Natural killer cell treated with Interleukin-12 subunit alpha and Interleukin-12 subunit beta and Interleukin-15 and Interleukin-18, amount 100 ng/mL, for 72 hours (primary cell): ENCODE measurements at regions not wholly inside any gene's neighbourhood (a gene's known extent, or its start where the extent isn't known, plus 50 kb on each side); places are given as distances from the start of the nearest gene placed in this dataset.
"Not testable (repeated sequence)": the region's sequence is repeated elsewhere in the genome, so short reads cannot be mapped to it uniquely, and the experiment has no call there.

ENCODE experiments used
- ATAC-seq, 2 donors: fragments of 150-1000 bp; cut with Tn5 transposase in 1 of 2; sonication (Bioruptor Pico), chemical (Tn5 transposase) in 1 of 2; 2 replicates each; pipeline ENCODE4 v1.10.0; 2021
- DNase-seq: peaks from one replicate; pipeline ENCODE4 v3.0.0; 2022; ENCODE audit warnings: low spot score
- H3K27ac Mint-ChIP-seq, 2 donors: 1 replicate in 1 of 2; 2 replicates in 1 of 2; pipeline ENCODE4 v1.8.0; 2022; ENCODE audit warnings: mixed read lengths in 2 of 2, mild to moderate bottlenecking in 1 of 2, moderate library complexity in 1 of 2
- H3K27me3 Mint-ChIP-seq, 2 donors: 1 replicate in 1 of 2; 2 replicates in 1 of 2; pipeline ENCODE4 v1.8.0; 2022; ENCODE audit warnings: mixed read lengths in 2 of 2
- H3K36me3 Mint-ChIP-seq: one replicate; pipeline ENCODE4 v1.8.0; 2022; ENCODE audit warnings: mixed read lengths
- H3K4me1 Mint-ChIP-seq, 2 donors: 1 replicate in 1 of 2; 2 replicates in 1 of 2; pipeline ENCODE4 v1.8.0; 2022; ENCODE audit warnings: low read depth in 2 of 2, mixed read lengths in 2 of 2, mild to moderate bottlenecking in 1 of 2
- H3K4me3 Mint-ChIP-seq: one replicate; pipeline ENCODE4 v1.8.0; 2022; ENCODE audit warnings: mixed read lengths
- H3K9me3 Mint-ChIP-seq: 2 replicates; pipeline ENCODE4 v1.8.0; 2022; ENCODE audit warnings: mixed read lengths

DNA sequence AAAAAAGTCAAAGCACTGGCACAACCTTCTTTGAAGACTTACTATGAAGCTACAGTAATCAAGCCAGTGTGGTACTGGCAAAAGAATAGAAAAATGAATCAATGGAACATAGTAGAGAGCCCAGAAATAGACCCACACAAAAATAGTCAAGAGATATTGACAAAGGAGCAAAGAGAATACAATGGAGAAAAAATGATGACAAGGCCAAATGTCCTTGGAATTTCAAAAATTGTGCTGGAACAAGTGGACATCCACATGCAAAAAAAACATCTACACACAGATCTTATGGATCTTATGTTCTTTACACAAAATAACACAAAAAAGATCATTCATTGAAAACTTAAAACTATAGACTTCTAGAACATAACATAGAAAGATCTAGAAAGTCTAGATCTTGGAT is 1379.7 kb upstream of the SEL1L start:
- Mint-ChIP-seq H3K36me3 (peaks cover 8% of the 10 kb centered on the region), H3K4me3 (no peak overlapping the region), H3K9me3 (peaks cover 24% of the 10 kb centered on the region), H3K27ac (no peak overlapping the region), H3K4me1 (no peaks in the 10 kb centered on the region), H3K27me3 (no peaks in the 10 kb centered on the region)
- ATAC-seq, result no peak
- DNase-seq, result no peak

DNA sequence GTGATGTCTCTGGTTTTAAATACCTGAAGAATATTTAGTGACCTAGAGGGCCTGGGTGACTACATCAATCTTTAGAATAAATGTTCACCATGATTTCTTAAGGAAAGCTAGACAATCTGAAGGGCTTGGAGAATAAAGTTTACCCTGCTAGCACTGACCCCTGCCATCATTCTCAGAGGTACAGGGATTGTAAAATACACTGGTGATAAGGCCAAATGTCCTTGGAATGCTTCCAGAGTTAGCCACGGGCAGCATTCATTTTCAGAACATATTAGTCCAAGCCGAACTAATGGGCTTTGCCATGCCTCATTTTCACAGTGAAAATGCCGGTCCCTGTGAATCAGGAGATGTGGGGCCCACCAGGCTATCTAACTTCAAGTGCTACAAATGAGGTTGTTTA is 1381.7 kb upstream of the SEL1L start:
- no peaks in the 10 kb centered on the region for H3K4me1 Mint-ChIP-seq
- no peak for DNase-seq
- H3K27me3 Mint-ChIP-seq, result no peaks in the 10 kb centered on the region
- no peak overlapping the region for H3K4me3 Mint-ChIP-seq
- H3K36me3 Mint-ChIP-seq, result peaks cover 4% of the 10 kb centered on the region
- ATAC-seq, result no peak
- H3K27ac Mint-ChIP-seq, result no peak overlapping the region
- peaks cover 23% of the 10 kb centered on the region for H3K9me3 Mint-ChIP-seq

DNA sequence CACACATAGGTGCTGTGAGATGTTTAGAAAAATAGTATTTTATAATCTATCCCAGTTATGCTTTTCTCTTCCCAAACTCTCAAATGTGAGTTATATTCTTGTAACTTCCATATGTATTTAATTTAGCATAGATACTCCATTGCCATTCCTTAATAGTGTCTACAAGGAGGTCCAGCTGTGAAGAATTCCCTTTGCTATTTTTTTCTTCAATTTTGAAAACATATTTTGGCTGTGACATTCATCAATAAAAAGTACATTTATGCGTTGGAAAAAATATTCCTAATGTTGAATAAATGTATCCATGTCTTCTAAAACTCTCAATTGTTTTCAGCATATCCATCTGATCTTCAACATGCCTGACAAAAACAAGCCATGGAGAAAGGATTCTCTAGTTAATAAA is 1402.0 kb upstream of the SEL1L start:
- DNase-seq, result no peak
- Mint-ChIP-seq H3K27me3 (no peaks in the 10 kb centered on the region), H3K4me1 (no peaks in the 10 kb centered on the region), H3K27ac (no peak overlapping the region), H3K36me3 (no peaks in the 10 kb centered on the region), H3K9me3 (peaks cover 17% of the 10 kb centered on the region), H3K4me3 (no peak overlapping the region)
- ATAC-seq, result no peak

DNA sequence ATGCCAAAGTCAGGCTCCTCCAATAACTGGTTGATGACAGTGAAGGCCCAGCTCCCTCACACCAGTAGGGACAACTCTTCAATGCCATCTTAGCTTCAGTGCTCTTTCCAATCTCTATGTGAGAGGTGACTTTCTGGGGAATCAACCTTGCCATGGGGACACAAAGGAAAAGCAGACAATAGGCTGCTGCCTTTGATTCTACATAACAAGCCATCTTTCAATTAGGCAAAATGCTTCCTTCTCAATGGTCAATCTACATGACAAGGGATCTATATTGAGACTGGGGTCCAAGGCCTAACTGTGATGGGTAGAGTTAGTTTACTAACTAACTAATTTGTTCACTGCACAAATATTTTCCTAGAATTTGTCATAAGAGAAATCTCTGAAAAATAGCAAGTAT is 1417.5 kb upstream of the SEL1L start:
- H3K9me3 Mint-ChIP-seq, result peaks cover 16% of the 10 kb centered on the region
- peaks cover 5% of the 10 kb centered on the region for H3K36me3 Mint-ChIP-seq
- H3K27ac Mint-ChIP-seq, result no peak overlapping the region
- DNase-seq, result no peak
- no peak for ATAC-seq
- no peaks in the 10 kb centered on the region for H3K4me1 Mint-ChIP-seq
- H3K4me3 Mint-ChIP-seq, result no peak overlapping the region
- H3K27me3 Mint-ChIP-seq, result no peaks in the 10 kb centered on the region

DNA sequence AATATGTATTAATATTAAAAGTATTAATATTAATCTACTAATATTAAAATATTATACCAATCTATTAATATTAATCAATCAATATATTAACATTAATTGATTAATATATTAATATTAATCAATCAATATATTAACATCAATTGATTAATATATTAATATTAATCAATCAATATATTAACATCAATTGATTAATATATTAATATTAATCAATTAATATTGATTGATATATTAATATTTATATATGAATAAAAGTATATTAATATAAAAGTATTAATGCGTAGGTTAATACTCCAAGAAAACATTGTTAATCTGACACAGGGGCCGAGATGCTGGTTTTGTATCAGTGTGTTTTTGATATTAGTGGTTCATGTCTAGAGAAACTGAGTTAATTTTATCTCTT is 1430.1 kb upstream of the SEL1L start:
- Mint-ChIP-seq H3K4me3 (no peak overlapping the region), H3K4me1 (no peaks in the 10 kb centered on the region), H3K9me3 (peaks cover 10% of the 10 kb centered on the region), H3K27me3 (no peaks in the 10 kb centered on the region), H3K36me3 (peaks cover 4% of the 10 kb centered on the region), H3K27ac (no peak overlapping the region)
- DNase-seq (no peak), ATAC-seq (no peak)

DNA sequence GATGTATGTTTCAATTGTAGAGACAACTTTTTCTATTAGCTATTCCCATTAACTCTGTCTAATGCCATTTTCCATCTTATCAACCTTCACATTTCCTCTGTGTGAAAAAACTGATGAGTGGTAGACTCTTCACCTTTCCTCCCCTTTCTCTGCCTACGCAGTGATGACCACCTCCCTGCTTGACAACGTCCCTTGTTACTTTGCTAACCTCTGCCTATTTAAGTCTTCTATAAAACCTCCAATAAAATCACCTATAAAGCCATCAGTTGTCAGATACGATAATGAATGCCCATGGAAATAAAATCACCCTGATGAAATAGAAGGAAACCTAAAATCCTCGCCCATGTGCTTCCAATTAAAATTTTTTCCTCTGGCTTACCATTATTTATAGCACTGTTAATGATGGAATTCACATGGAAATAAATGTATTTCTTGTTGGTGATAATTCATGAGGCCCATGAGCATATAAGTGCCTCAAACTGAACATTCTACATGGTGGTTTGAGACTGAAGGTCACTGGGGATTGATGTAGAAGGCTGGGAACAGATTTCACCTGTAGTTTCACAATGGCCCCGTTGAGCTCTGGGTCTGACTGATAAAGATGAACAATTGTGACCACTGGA is 1454.0 kb upstream of the SEL1L start:
- DNase-seq (no peak), ATAC-seq (no peak)
- H3K9me3 Mint-ChIP-seq, result peaks cover 11% of the 10 kb centered on the region
- no peak overlapping the region for H3K4me3 Mint-ChIP-seq
- no peak overlapping the region for H3K27ac Mint-ChIP-seq
- no peaks in the 10 kb centered on the region for H3K27me3 Mint-ChIP-seq
- H3K36me3 Mint-ChIP-seq, result no peaks in the 10 kb centered on the region
- H3K4me1 Mint-ChIP-seq, result no peaks in the 10 kb centered on the region

DNA sequence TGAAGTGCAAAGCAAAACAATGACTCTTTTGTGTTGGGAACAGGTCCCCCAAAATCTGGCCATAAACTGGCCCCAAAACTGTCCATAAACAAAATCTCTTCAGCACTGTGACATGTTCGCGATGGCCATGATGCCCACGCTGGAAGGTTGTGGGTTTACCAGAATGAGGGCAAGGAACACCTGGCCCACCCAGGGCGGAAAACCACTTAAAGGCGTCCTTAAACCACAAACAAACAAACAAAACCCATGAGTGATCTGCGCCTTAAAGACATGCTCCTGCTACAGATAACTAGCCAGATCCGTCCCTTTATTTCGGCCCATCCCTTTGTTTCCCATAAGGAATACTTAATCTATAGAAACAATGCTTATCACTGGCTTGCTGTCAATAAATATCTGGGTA is 1460.9 kb upstream of the SEL1L start:
- H3K4me1 Mint-ChIP-seq, result not testable (repeated sequence)

DNA sequence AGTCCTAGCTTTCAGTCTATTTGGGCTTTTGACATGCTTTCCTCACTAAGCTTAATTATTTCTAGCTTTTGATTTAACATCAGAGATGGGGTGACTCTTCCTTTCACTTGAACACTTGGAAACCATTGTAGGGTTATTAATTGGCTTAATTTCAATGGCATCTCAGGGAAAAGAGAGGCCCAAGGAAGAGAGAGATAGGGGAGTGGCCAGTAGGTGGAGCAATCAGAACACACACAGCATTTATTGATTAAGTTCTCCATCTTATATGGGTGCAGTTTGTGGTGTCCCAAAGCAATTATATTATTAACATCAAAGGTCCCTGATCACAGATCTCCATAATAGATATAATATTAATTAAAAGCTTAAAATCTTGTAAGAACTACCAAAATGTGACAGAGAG is 1466.1 kb upstream of the SEL1L start:
- Mint-ChIP-seq H3K27me3 (no peaks in the 10 kb centered on the region), H3K36me3 (no peaks in the 10 kb centered on the region), H3K4me1 (no peaks in the 10 kb centered on the region), H3K27ac (no peak overlapping the region), H3K4me3 (no peak overlapping the region), H3K9me3 (peaks cover 7% of the 10 kb centered on the region)
- DNase-seq (no peak), ATAC-seq (no peak)

More for the DNA sequence above, 1460.9 kb upstream of the SEL1L start:
- not testable (repeated sequence) for ATAC-seq, H3K4me3 Mint-ChIP-seq, H3K9me3 Mint-ChIP-seq, H3K36me3 Mint-ChIP-seq, H3K27ac Mint-ChIP-seq, DNase-seq, H3K27me3 Mint-ChIP-seq

DNA sequence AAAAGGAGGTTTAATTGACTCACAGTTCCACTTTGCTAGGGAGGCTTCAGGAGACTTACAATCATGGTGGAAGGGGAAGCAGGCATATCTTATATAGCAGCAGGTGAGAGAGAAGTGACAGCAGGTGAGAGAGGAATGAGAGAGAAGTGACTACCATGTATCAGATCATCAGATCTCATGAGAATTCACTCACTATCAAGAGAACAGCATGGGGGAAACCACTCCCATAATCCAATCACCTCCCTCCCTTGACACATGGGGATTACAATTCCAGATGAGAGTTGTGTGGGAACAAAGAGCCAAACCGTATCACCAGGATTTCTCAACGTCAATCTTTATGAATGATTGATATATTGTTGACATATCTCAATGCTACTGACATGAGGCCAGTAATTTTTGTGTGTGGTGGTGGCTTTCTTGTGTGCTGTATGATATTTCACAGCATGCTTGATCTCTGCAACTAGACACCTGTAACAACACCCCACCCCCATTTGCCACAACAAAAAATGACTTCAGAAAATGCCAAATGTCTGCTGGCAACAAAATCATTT is 1470.9 kb upstream of the SEL1L start:
- ATAC-seq, result no peak
- H3K27me3 Mint-ChIP-seq, result no peaks in the 10 kb centered on the region

DNA sequence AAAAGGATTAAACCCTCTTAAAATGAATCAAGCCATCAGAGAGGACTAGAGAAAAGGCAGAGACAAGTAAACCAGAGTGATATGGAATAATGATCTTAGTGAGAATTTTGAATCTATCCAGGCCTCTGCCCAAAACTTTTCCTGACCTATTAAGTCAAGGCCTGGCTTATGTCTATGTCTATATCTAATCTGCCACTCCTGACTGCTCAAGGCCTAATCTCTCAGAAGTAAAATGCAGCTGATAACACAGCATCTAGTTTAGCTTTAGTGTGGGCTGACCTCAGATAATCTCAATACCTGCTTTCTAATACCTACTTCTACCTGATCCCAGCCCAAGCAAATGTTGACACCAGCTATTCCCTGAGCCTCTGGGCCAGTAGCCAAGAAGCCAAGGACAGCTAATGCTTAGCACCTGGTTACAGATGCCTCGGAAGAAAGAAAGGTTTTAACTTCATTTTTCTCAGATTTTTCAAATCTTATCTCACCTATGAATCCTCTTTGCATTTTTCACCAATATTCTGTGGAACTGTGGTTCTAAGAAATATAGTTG is 1472.5 kb upstream of the SEL1L start:
- ATAC-seq (no peak), DNase-seq (no peak)
- H3K4me1 Mint-ChIP-seq, result no peaks in the 10 kb centered on the region
- peaks cover 19% of the 10 kb centered on the region for H3K9me3 Mint-ChIP-seq
- H3K36me3 Mint-ChIP-seq, result peaks cover 8% of the 10 kb centered on the region
- H3K27me3 Mint-ChIP-seq, result no peaks in the 10 kb centered on the region
- H3K27ac Mint-ChIP-seq, result no peak overlapping the region
- H3K4me3 Mint-ChIP-seq, result no peak overlapping the region

More for the DNA sequence above, 1470.9 kb upstream of the SEL1L start:
- no peak overlapping the region for H3K4me3 Mint-ChIP-seq
- H3K9me3 Mint-ChIP-seq, result peaks cover 13% of the 10 kb centered on the region
- DNase-seq, result no peak
- H3K27ac Mint-ChIP-seq, result no peak overlapping the region
- H3K4me1 Mint-ChIP-seq, result no peaks in the 10 kb centered on the region
- H3K36me3 Mint-ChIP-seq, result peaks cover 5% of the 10 kb centered on the region

DNA sequence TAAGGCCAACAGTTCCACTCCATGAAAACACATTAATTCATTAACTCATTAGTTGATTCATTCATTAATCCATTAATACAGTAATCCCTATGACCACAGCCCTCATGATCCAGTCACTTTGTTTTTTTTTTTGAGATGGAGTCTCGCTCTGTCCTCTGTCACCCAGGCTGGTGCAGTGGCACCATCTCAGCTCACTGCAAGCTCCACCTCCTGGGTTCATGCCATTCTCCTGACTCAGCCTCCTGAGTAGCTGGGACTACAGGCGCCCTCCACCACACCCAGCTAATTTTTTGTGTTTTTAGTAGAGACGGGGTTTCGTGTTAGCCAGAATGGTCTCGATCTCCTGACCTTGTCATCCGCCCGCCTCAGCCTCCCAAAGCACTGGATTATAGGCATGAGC is 1473.4 kb upstream of the SEL1L start:
- not testable (repeated sequence) for ATAC-seq, H3K27me3 Mint-ChIP-seq, DNase-seq, H3K36me3 Mint-ChIP-seq, H3K4me3 Mint-ChIP-seq, H3K27ac Mint-ChIP-seq, H3K4me1 Mint-ChIP-seq
- H3K9me3 Mint-ChIP-seq, result peaks cover 21% of the 10 kb centered on the region

DNA sequence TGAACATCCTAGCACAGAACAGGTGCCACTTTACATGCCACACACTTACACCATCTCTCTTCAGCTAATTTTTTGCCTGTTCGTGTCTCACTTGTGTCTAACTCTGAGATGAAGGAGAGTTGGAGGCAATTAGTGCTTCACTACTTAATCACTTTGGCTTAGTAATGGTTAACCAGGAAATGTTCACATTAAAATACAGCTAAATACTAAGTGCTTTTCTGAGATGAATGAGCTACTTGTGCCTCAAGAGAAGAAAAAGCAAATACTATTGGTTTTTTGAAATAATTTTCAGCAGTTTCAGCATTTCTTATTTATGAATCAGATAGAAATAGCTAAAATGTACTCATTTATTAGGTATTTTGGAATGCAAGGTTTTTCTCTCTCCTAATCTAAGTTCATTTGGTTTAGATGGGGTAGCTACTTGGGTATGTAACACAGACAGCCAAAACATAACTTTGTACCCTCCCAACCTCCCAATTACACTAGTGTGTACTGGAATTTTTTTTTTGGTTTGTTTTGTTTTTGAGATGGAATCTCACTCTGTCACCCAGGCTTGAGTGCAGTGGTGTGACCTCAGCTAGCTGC is 1474.1 kb upstream of the SEL1L start:
- DNase-seq, result no peak
- Mint-ChIP-seq H3K27ac (no peak overlapping the region), H3K4me3 (no peak overlapping the region), H3K27me3 (no peaks in the 10 kb centered on the region), H3K4me1 (no peaks in the 10 kb centered on the region), H3K9me3 (peaks cover 21% of the 10 kb centered on the region), H3K36me3 (peaks cover 8% of the 10 kb centered on the region)
- no peak for ATAC-seq

DNA sequence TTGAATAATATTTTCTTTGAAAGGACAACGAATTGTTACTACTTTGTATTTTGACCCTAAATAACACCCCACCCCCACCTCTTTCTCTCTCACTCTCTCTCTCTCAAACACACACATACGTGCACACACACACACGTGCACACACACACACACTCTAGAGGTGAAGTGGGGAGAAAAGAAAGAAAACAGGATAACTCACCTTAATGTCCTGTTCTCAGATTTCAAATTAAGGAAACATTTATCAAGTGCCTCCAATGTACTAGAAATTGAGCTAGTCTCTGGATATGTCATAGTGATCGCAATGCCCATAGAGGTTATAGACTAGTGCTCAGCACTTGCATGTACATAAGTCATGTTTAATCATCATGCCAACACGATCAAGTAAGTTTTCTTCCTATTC is 1483.6 kb upstream of the SEL1L start:
- ATAC-seq, result no peak
- Mint-ChIP-seq H3K9me3 (peaks cover 22% of the 10 kb centered on the region), H3K36me3 (peaks cover 5% of the 10 kb centered on the region), H3K27ac (no peak overlapping the region), H3K4me1 (no peaks in the 10 kb centered on the region), H3K4me3 (no peak overlapping the region), H3K27me3 (no peaks in the 10 kb centered on the region)
- no peak for DNase-seq

DNA sequence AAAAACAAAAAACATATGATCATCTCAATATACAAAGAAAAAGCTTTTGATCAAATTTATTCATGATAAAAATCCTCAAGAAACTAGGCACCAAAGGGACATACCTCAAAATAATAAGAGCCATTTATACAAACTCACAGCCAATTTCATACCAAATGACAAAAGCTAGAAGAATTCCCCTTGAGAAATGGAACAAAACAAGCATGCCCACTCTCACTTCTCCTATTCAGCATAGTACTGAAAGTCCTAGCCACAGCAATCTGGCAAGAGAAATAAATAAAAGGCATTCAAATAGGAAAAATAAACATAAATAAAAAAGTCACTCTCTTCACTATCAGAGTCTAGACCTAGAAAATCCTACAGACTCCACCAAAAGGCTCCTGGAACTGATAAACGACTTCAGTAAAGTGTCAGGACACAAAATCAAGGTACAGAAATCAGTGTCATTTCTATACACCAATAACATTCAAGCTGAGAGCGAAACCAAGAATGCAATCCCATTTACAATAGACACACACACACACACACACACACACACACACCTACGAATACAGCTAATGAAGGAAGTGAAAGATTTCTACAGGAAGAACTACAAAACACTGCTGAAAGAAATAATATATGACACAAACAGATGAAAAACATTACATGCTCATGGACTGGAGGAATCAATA is 1486.2 kb upstream of the SEL1L start:
- H3K9me3 Mint-ChIP-seq, result peaks cover 20% of the 10 kb centered on the region
- no peak overlapping the region for H3K4me3 Mint-ChIP-seq
- DNase-seq (no peak), ATAC-seq (no peak)
- H3K27me3 Mint-ChIP-seq, result no peaks in the 10 kb centered on the region
- peaks cover 5% of the 10 kb centered on the region for H3K36me3 Mint-ChIP-seq
- H3K4me1 Mint-ChIP-seq, result no peaks in the 10 kb centered on the region
- no peak overlapping the region for H3K27ac Mint-ChIP-seq
